Erythroblast (primary cell): ENCODE measurements at regions not wholly inside any gene's neighbourhood (a gene's known extent, or its start where the extent isn't known, plus 50 kb on each side); places are given as distances from the start of the nearest gene placed in this dataset.

ENCODE experiments used
- GATA1 ChIP-seq: IDR thresholded peaks from 2 replicates; pipeline ENCODE4 v1.6.1; 2011; ENCODE audit warnings: low read depth, mild to moderate bottlenecking, control low read depth, low read length, moderate library complexity
- POLR2A ChIP-seq: IDR thresholded peaks from 2 replicates; pipeline ENCODE4 v1.6.1; 2011; ENCODE audit warnings: mild to moderate bottlenecking, low read length

DNA sequence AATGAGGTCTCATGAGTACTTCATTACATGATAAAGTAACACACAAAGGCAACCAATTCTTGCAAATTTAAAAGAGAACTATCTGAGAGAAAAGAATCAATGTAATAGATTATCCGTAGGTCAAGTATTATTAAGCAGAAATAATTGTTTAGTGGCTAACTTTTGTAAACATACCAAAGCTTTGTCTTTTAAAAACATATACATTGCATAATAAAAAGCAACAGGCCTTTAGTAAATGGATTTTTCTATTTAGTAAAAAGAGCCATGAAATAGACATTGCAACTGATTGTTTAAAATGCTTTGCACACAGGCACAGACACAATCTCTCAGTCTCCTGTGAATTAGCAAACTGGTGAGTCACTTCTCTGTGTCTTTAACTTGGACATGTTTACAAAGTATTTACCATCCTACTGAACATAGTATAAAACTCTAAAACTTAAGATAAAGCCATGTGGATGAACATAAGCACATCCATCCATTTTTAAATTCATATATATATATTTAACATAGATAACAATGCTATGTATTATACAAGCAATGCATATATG is 518.7 kb upstream of the MGAT4C start:
- TF ChIP-seq POLR2A, result no peak
- no peak for TF ChIP-seq GATA1
